SH-SY5Y (cell line): ENCODE measurements at regions not wholly inside any gene's neighbourhood (a gene's known extent, or its start where the extent isn't known, plus 50 kb on each side); places are given as distances from the start of the nearest gene placed in this dataset.

Source experiments
- GATA2 ChIP-seq: IDR thresholded peaks from 2 replicates; pipeline ENCODE4 v1.6.1; 2011; ENCODE audit warnings: mild to moderate bottlenecking, low read depth, low read length
- GATA3 ChIP-seq: IDR thresholded peaks from 2 replicates; pipeline ENCODE4 v1.6.1; 2011; ENCODE audit warnings: low read depth, mild to moderate bottlenecking, low read length, moderate library complexity

DNA sequence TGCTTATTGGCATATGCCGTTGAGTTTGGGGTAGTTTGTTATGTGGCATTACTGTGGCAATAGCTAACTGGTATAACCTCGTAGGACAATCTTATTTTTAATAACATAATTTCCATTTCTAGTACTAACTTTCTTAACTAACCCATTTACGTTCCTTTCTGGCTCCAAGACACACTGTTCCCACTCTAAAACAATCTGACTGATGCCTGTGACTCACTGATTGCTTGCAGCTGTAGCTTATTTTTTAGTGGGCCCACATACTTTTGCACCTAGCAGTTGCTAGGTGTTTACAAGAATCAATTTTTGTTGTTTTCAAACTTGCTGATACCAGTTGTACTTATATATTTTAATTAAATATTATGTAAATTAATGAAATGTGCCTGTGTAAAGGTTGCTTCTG, 52.2 kb downstream of the FAT3 start:
- no peak for TF ChIP-seq GATA3
- no peak for TF ChIP-seq GATA2

- TF ChIP-seq GATA3 (no peak), GATA2 (no peak)
Measured at GRCh38 chr11:92277871-92278270, 53.3 kb downstream of the FAT3 start.

DNA sequence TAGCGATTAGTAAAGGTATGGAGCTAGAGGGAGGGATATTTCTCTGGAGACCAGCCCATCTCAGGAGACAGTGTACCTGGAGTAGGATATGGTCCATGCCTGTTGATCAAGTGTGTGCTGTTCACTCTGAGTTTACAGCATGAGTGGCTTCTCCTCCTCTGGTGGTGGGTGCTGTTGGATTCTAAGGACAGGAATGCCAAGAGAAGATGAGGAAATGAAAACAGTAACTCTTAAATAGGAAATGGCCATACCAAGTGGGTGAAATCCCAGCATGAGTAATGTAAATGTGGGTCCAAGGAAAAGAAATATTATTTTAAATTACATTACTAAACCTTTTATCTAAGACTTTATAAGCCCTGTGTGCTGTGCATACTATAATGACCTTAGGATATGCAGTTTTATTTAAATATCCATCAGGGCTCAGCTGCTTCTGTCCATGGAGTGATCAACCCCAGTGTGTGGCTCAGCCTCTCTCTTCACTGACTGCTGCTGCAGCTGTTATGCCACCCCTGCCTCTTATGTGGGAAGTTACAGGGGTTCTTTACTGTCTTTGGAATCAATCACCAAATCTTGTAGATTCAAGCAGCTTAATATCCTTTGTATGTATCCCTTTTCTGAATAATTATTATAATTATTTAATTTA, 54.3 kb downstream of the FAT3 start:
- no peak for TF ChIP-seq GATA2
- TF ChIP-seq GATA3: no peak

GRCh38 chr11:92284107-92284506, 59.5 kb downstream of the FAT3 start:
- TF ChIP-seq GATA3: no peak
- no peak for TF ChIP-seq GATA2

DNA sequence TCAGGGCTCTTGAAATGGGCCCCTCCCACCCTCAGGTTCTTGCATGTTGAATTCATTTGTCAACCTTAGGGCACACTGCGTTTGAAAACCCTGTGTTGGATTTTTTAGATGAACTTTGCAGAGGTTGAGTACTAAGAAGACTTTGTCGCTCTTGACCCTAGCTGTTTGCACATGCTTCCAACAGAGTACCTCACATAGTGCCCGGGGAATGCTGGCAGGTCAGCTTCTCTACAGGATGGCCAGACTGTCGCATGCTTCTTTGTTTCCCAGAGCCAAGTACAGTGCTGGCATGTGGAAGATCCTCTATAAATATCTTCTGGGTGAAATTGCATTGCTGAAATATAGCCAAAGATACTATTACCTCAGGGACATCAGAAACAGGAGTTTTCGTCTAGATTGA, 59.9 kb downstream of the FAT3 start:
- no peak for TF ChIP-seq GATA3
- TF ChIP-seq GATA2: no peak

DNA sequence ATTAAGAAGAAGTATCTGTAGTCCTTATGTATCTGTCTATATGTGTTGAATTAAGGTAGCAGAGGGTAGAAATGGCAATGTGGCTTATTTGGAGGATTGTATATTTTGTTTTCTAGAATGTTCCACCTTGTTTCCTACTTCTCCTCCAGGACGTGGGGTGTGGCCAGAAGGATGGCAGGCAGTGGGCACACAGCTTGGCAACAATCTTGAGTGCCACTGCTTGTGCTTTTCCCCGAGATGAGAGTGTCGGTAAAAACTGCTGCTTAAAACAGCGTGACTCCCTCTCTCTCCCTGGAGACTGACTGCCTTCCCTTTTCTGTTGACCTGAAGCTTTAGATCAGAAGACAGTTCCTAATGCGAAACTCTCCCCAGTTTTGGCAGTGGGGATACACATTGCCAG, 61.2 kb downstream of the FAT3 start:
- TF ChIP-seq GATA2 (no peak), GATA3 (no peak)

DNA sequence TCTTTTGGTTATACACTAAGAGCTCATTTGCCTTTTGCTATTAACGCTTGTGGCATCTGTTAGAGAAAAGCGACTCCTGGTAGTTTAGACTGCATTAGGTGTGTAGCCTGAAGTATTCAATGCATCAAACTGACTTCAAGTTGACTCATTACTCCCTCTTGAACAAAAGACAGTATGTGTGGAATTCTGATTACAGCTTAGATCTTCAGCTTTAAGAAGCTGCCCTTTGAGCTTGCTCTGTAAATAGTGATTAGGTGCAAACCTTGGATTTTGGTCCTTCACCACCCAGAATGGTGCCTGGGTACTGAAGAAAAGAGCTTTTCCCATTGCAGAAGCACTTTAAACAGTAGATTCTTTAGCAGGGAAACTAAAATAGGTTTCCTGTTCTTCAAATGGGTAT, 62.1 kb downstream of the FAT3 start:
- TF ChIP-seq GATA2: no peak
- TF ChIP-seq GATA3: no peak

- TF ChIP-seq GATA2 (no peak), GATA3 (no peak)
Measured at GRCh38 chr11:92295175-92296137, 70.8 kb downstream of the FAT3 start.

GRCh38 chr11:92296138-92296515, 71.5 kb downstream of the FAT3 start:
- TF ChIP-seq GATA3: no peak

GRCh38 chr11:92297567-92298553, 73.2 kb downstream of the FAT3 start:
- TF ChIP-seq GATA3 (no peak), GATA2 (no peak)

DNA sequence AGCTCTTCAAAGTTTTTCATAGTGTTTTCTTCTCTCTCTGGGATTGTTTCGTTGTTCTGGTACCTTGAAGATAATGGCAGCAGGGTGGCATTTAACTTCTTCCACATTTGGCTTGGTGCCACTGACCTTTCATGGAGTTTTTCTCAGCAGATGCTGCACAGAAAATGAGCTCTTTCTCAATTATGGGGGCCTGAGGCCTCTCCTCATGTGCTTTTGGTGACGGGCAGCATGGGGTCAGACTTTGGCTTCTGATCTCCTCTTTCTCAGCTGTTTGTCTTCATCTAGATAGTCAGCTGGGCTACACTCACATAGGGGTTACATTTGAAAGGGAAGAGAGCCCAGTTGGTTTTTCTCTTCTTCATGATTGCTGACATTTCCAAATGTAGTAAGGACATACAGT, 76.3 kb downstream of the FAT3 start:
- TF ChIP-seq GATA2 (no peak), GATA3 (no peak)

DNA sequence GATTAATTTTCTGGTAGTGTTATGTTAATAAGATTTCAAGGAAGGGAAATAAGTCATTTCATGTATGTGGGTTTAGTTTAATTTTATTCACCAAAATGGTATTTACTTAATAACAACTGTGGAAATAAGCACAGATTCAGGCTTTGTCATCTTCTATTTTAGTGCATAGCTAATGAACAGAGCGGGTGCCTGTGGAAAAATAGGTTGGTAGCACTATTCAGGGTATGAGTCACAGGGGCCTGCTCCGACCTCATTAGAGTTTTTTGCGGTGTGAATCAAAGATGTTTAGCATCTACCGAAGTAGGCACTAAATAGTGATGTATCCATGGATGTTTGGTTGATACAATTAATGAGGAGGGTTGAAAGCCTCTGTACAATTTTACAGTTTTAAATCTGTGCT, 78.2 kb downstream of the FAT3 start:
- TF ChIP-seq GATA3: no peak
- no peak for TF ChIP-seq GATA2

DNA sequence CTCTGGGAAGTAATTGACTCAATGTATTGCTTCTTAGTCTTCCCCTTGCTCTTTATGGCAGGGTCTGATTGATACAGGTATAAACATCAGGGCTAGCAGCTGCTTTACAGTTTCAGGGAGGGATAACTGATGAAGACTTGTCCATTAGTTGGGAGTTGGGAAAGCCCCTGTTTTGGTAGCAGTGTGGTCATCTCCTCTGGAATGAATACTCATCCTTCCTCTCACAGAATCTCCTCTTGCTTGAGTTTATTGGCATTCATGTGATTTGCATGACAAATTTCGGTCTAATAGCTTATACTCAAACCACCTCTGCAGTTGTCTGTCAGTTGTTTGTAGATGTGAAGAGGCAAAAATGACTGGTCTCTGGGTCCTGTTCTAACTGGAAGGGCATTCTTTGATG, 79.7 kb downstream of the FAT3 start:
- TF ChIP-seq GATA2 (no peak), GATA3 (no peak)

DNA sequence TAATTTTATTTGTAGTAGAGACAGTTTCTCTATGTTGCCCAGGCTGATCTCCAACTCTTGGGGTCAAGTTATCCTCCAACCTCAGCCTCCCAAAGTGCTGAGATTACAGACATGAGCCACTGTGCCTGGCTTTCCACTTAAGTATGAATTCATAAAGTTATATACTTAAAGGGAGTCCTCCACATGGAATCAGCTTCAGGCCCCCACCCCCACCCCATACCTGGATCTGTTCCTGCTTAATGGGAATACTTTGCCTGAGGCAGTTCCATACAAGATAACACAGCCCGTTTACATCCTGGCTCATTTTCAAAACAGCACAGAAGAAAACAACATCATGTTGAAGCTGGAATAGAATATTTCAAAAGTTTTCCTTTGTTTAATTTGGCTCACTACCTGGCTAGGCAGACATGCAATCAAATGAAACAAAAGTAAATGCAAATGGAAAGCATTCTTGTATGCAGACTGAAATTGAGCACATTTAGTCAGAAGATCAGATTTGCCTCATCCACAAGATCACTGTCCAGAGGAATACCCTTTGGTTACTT, 82.4 kb downstream of the FAT3 start:
- TF ChIP-seq GATA3: no peak
- peak; percentile 33; the same call in 1 of the 2 replicates for TF ChIP-seq GATA2
